ENCODE measurements at regions not wholly inside any gene's neighbourhood (a gene's known extent, or its start where the extent isn't known, plus 50 kb on each side); places are given as distances from the start of the nearest gene placed in this dataset.
"Not testable (repeated sequence)": the region's sequence is repeated elsewhere in the genome, so short reads cannot be mapped to it uniquely, and the experiment has no call there.

DNA sequence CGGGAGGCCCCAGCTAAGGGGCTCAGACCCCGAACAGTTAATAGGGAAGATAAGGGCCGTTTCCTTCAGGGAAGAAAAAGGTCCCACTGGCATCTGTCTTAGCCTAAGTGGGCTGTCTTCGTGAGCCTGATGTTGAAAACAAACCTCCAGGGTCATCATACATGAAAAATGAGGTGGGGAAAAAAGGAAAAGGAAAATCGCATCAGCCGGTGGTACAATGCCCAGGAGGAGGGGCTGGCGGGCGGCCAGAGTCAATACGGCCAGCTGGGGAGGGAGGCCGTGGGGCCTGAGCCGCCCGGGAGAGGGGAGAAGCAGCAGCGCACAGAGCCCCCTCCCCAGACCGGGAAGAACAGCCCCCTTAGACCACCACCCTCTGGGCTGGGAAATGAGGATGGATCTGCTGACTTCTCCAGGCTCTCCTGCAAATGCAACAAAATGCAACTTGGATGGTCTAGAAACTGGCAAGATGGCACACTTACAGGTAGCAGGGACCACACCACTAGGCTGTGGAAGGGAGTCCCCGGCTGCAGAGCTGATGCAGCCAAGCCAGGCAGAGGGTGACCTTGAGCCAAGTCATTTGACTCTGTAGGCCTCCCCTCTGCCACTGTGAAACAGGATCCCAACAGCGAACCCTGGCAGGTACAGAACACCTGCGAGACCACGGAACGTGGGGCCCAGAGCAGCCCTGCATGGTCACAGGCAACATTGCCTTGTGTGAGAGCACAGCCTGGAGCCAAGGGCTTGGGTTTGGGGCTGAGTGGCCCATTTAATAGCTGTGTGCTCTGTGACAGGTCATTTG, 448.5 kb downstream of the SOX9 start:
- H3K4me3 ChIP-seq (replicated peaks; ENCODE audit: low read depth, low read length): no peak overlapping the region
- DNase-seq (ENCODE audit: extremely low read depth, insufficient read length): no peak
- no peaks in the 10 kb centered on the region for H3K36me3 ChIP-seq (ENCODE audit: control insufficient read depth, insufficient read depth, low read length)
- TF ChIP-seq, protein P1, sequence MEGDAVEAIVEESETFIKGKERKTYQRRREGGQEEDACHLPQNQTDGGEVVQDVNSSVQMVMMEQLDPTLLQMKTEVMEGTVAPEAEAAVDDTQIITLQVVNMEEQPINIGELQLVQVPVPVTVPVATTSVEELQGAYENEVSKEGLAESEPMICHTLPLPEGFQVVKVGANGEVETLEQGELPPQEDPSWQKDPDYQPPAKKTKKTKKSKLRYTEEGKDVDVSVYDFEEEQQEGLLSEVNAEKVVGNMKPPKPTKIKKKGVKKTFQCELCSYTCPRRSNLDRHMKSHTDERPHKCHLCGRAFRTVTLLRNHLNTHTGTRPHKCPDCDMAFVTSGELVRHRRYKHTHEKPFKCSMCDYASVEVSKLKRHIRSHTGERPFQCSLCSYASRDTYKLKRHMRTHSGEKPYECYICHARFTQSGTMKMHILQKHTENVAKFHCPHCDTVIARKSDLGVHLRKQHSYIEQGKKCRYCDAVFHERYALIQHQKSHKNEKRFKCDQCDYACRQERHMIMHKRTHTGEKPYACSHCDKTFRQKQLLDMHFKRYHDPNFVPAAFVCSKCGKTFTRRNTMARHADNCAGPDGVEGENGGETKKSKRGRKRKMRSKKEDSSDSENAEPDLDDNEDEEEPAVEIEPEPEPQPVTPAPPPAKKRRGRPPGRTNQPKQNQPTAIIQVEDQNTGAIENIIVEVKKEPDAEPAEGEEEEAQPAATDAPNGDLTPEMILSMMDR (IDR thresholded peaks at IDR 0.05; ENCODE audit: insufficient read depth, low read length, poor library complexity, severe bottlenecking): no peak
- peaks cover 1% of the 10 kb centered on the region; the same call in 1 of the 2 replicates for H3K27me3 ChIP-seq (replicated peaks; ENCODE audit: control insufficient read depth, insufficient read depth, low read length)

DNA sequence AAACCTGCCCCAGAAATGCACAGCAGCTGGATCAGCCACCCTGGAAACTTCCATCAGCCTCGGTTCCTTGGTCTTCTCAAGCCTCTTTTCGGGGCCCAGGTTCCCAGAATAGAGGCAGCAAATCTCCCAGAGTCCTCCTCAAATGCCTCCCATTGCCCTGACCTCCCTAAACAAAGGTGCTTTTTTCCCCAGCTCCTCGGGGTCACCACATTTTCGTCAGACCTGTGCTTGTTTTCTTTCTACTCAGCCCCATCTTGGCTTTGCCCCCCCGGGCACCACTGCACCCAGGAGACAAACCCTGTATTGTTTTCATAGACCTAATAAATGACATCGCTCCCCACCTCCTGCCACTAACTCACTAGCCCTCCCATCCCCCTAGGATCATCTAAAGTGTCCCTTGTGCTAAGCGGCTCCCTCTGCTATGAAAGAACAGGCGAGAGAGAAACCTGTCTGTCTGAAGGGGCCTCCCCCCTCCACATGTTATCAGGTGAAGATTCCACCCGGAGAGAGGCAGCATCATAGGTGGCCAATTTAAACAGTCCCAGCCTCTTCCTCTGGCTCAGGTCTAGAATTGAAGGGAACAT, 451.1 kb downstream of the SOX9 start:
- Histone ChIP-seq H3K4me3 (replicated peaks; ENCODE audit: low read depth, low read length) (no peak overlapping the region), H3K36me3 (ENCODE audit: control insufficient read depth, insufficient read depth, low read length) (no peaks in the 10 kb centered on the region), H3K27me3 (replicated peaks; ENCODE audit: control insufficient read depth, insufficient read depth, low read length) (peaks cover 1% of the 10 kb centered on the region; the same call in 1 of the 2 replicates)
- TF ChIP-seq, protein P1 (IDR thresholded peaks at IDR 0.05; ENCODE audit: insufficient read depth, low read length, poor library complexity, severe bottlenecking): no peak
- no peak for DNase-seq (ENCODE audit: extremely low read depth, insufficient read length)

DNA sequence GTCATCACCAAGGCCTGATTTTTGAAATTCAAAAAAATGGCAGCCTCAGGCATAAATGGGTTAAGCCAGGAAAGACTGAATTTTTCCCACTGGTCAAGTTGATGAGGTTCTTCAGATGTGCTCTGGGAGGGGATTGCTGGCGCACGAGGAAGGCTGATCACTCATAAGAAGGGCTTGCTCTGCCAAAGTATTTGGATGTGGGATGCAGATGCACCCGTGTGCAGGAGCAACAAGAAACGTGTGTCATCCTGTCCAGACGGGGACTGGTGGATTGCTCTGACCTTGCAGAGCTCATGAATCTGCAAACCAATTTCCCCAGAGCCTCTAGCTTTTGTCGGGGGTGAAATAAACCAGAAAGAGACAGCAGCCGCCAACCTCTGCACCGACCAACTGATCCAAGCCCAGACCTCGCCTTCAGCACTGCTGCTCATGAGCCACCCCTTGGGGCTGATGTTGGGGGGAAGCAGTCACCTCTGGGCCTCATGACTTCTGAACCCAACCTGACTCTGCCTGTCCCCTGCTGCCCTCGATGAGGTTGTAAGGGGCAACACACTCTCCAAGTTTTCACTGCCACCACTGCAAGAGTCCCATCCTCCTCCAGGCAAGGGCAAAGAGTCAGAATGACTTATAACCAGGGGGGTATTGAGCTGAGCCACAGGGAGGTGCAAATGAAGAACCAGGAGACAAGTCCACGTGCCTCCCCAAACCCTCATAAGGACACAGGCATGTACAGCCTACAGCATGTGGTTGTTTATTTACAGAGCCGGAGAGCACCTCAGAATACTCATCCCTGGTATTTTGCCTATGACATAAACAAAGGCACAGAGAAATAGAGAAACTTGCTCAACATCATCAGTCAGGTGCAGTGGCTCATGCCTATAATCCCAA, 452.0 kb downstream of the SOX9 start:
- TF ChIP-seq, protein P1 (IDR thresholded peaks at IDR 0.05; ENCODE audit: insufficient read depth, low read length, poor library complexity, severe bottlenecking): no peak
- Histone ChIP-seq H3K4me3 (replicated peaks; ENCODE audit: low read depth, low read length) (no peak overlapping the region), H3K36me3 (ENCODE audit: control insufficient read depth, insufficient read depth, low read length) (no peaks in the 10 kb centered on the region), H3K27me3 (replicated peaks; ENCODE audit: control insufficient read depth, insufficient read depth, low read length) (peaks cover 3% of the 10 kb centered on the region; the same call in 1 of the 2 replicates)
- no peak for DNase-seq (ENCODE audit: extremely low read depth, insufficient read length)

DNA sequence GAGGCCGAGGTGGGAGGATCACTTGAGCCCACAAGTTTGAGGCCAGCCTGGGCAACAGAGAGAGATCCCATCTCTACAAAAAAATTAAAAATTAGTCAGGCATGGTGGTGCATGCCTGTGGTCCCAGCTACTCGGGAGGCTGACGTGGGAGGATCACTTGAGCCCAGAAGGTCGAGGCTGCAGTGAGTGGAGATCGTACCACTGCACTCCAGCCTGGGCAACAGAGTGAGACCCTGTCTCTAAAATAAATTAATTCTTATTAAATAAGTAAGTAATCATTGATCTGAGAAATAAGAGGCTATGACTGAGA, 452.6 kb downstream of the SOX9 start:
- not testable (repeated sequence) for H3K4me3 ChIP-seq (replicated peaks; ENCODE audit: low read depth, low read length); H3K36me3 ChIP-seq (ENCODE audit: control insufficient read depth, insufficient read depth, low read length); DNase-seq (ENCODE audit: extremely low read depth, insufficient read length); H3K27me3 ChIP-seq (replicated peaks; ENCODE audit: control insufficient read depth, insufficient read depth, low read length)

DNA sequence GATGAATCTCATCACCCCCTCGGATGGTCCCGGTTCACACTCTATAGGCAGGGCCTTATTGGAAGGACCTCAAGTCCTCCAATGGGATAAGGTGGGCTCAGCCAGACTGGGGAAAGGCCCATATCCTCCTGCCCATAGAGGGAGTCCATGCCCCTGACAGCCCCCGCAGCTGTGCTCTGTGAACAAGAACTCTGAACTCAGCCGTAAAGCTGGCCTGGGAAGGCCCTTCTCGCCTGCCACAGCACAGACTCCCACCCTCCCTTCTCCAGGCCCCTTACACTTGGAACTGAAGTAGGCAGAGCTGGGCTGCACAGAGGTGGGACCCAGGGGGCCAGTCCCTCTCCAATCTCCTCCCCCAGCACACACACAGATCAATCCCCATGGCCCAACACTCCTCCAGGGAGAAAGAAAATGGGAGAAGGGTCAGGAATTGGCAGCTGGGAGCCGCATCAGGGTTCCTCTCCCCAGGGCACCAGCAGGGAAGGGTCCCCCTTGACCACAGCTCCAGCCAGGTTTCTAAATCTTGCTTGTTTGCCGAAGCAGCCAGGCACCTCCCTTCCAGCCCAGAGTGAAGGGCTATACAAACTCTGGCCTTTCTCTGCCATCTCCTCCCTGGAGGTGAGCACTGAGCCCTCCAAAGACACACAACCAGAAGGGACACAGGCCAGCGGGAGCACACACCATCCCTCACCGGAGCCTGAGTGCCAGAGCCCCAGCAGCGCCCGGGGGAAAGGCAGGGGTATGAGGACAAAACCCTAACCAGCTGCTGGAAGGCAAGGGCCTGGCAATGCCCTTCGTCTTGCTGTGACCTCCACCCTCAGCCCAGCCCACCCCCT, 454.1 kb downstream of the SOX9 start:
- no peak overlapping the region for H3K4me3 ChIP-seq (replicated peaks; ENCODE audit: low read depth, low read length)
- DNase-seq (ENCODE audit: extremely low read depth, insufficient read length): no peak
- H3K27me3 ChIP-seq (replicated peaks; ENCODE audit: control insufficient read depth, insufficient read depth, low read length): peaks cover 2% of the 10 kb centered on the region
- no peaks in the 10 kb centered on the region for H3K36me3 ChIP-seq (ENCODE audit: control insufficient read depth, insufficient read depth, low read length)
- TF ChIP-seq, protein P1 (IDR thresholded peaks at IDR 0.05; ENCODE audit: insufficient read depth, low read length, poor library complexity, severe bottlenecking): no peak

Measured in GM06990 (cell line).